Keratinocyte (primary cell): ENCODE measurements at regions not wholly inside any gene's neighbourhood (a gene's known extent, or its start where the extent isn't known, plus 50 kb on each side); places are given as distances from the start of the nearest gene placed in this dataset.

ENCODE experiments used
- DNase-seq: peaks from one replicate; pipeline ENCODE4 v3.0.0-alpha.2; 2011; ENCODE audit warnings: low read depth, missing footprints, low spot score
- FAIRE-seq: peaks from 2 replicates; lab custom pipeline; 2011; peaks lifted over from hg19 to GRCh38; lab: Jason Lieb, UNC
- H2AFZ ChIP-seq: 2 replicates; pipeline ENCODE4 v1.6.0; 2012; ENCODE audit warnings: low read length, control low read depth, inconsistent platforms; ENCODE audit not compliant: control insufficient read depth
- H3K27ac ChIP-seq: 2 replicates; pipeline ENCODE4 v1.5.1; 2011; ENCODE audit warnings: low read length; ENCODE audit not compliant: control insufficient read depth, insufficient read depth
- H3K27me3 ChIP-seq: 3 replicates; pipeline ENCODE4 v1.6.0; 2011; ENCODE audit warnings: low read length; ENCODE audit not compliant: control insufficient read depth, insufficient read depth; ENCODE audit errors: extremely low read depth
- H3K36me3 ChIP-seq, 2 experiments: 2 replicates in 1 of 2; 3 replicates in 1 of 2; pipeline ENCODE4 v1.5.1; 2011; ENCODE audit warnings: low read length in 2 of 2, mild to moderate bottlenecking in 1 of 2; ENCODE audit not compliant: control insufficient read depth in 2 of 2, insufficient read depth in 2 of 2; ENCODE audit errors: extremely low read depth in 1 of 2
- H3K4me1 ChIP-seq: 3 replicates; pipeline ENCODE4 v1.5.1; 2011; ENCODE audit warnings: low read length; ENCODE audit not compliant: control insufficient read depth, insufficient read depth; ENCODE audit errors: extremely low read depth
- H3K4me2 ChIP-seq: 3 replicates; pipeline ENCODE4 v1.6.0; 2011; ENCODE audit warnings: low read depth, low read length; ENCODE audit not compliant: control insufficient read depth, insufficient read depth; ENCODE audit errors: extremely low read depth
- H3K4me3 ChIP-seq, 3 experiments: fragments of 200-600 bp in 1 of 3; sonication (generic) in 1 of 3; 2 replicates in 2 of 3; 3 replicates in 1 of 3; pipeline ENCODE4 v1.5.1; 2011 to 2016; ENCODE audit warnings: low read length in 3 of 3, mild to moderate bottlenecking in 3 of 3, control low read depth in 2 of 3, inconsistent platforms in 1 of 3, low read depth in 1 of 3, mixed read lengths in 1 of 3, mixed run types in 1 of 3, moderate library complexity in 1 of 3; ENCODE audit not compliant: control insufficient read depth in 2 of 3, insufficient read depth in 2 of 3; ENCODE audit errors: extremely low read depth in 1 of 3
- H3K79me2 ChIP-seq: 2 replicates; pipeline ENCODE4 v1.6.0; 2012; ENCODE audit warnings: low read length; ENCODE audit not compliant: control insufficient read depth, insufficient read depth
- H3K9ac ChIP-seq: 3 replicates; pipeline ENCODE4 v1.6.0; 2011; ENCODE audit warnings: low read length; ENCODE audit not compliant: control insufficient read depth, insufficient read depth; ENCODE audit errors: extremely low read depth
- H3K9me1 ChIP-seq: 3 replicates; pipeline ENCODE4 v1.6.0; 2011; ENCODE audit warnings: low read length; ENCODE audit not compliant: control insufficient read depth, insufficient read depth; ENCODE audit errors: extremely low read depth
- H3K9me3 ChIP-seq: 2 replicates; pipeline ENCODE4 v1.5.1; 2012; ENCODE audit warnings: low read depth, low read length; ENCODE audit not compliant: control insufficient read depth
- H4K20me1 ChIP-seq: 3 replicates; pipeline ENCODE4 v1.6.0; 2011; ENCODE audit warnings: low read length; ENCODE audit not compliant: control insufficient read depth, insufficient read depth; ENCODE audit errors: extremely low read depth
- CTCF ChIP-seq, 3 experiments: IDR thresholded peaks in 1 of 3; conservative IDR thresholded peaks in 1 of 3; optimal IDR thresholded peaks in 1 of 3; 2 replicates in 2 of 3; 3 replicates in 1 of 3; pipeline versions ENCODE3 to v1.5.1; 2011; ENCODE audit warnings: low read length in 3 of 3, mild to moderate bottlenecking in 3 of 3, moderate library complexity in 2 of 3, control low read depth in 1 of 3, inconsistent platforms in 1 of 3; ENCODE audit not compliant: insufficient read depth in 2 of 3; ENCODE audit errors: extremely low read depth in 1 of 3
- EZH2 ChIP-seq: IDR thresholded peaks from one replicate; pipeline ENCODE4 v1.6.1; 2012; ENCODE audit warnings: inconsistent platforms, mild to moderate bottlenecking, low read length, moderate library complexity
- dilution Hi-C: fragments of 300-500 bp; cut with MboI; formaldehyde crosslinking; loops from one replicate; pipeline ENCODE4 v1.7.0; 2020; ENCODE audit warnings: low sequenced_read_pairs; ENCODE audit not compliant: extremely low pct_ligation_motif_present

- no peak overlapping the region for H3K4me2 ChIP-seq
- no peaks in the 10 kb centered on the region for H4K20me1 ChIP-seq
- no peaks in the 10 kb centered on the region for H3K4me1 ChIP-seq
- no peaks in the 10 kb centered on the region for H3K36me3 ChIP-seq
- no peak overlapping the region for H3K27ac ChIP-seq
- DNase-seq, result no peak
- no peak overlapping the region for H3K9ac ChIP-seq
- no peaks in the 10 kb centered on the region for H3K9me1 ChIP-seq
- TF ChIP-seq CTCF (optimal IDR thresholded peaks at IDR 0.05 in 1 of 3, IDR thresholded peaks at IDR 0.05 in 1 of 3, conservative IDR thresholded peaks at IDR 0.05 in 1 of 3; ENCODE audit: extremely low read depth in 1 of 3, insufficient read depth in 2 of 3, low read length in 3 of 3) (no peak), EZH2 (no peak)
- no peaks in the 10 kb centered on the region for H3K79me2 ChIP-seq
- dilution Hi-C loops, result no loop called here
- no peak overlapping the region for H3K4me3 ChIP-seq
- no peaks in the 10 kb centered on the region for H3K9me3 ChIP-seq
- no peak overlapping the region for H2AFZ ChIP-seq
- H3K27me3 ChIP-seq, result peaks cover 2% of the 10 kb centered on the region
- FAIRE-seq, result no peak
These were observed 78.9 kb downstream of the CPN2 start for GRCh38 chr3:194272221-194272620.

GRCh38 chr3:194272861-194273742 is 78.0 kb downstream of the CPN2 start:
- DNase-seq, result no peak

More at GRCh38 chr3:194272861-194273742, 78.0 kb downstream of the CPN2 start:
- H2AFZ ChIP-seq, result no peak overlapping the region
- no peaks in the 10 kb centered on the region for H4K20me1 ChIP-seq
- no peaks in the 10 kb centered on the region for H3K4me1 ChIP-seq
- peaks cover 6% of the 10 kb centered on the region for H3K27me3 ChIP-seq
- H3K9me3 ChIP-seq, result no peaks in the 10 kb centered on the region
- H3K4me2 ChIP-seq, result no peak overlapping the region
- no peaks in the 10 kb centered on the region for H3K36me3 ChIP-seq
- dilution Hi-C loops, result no loop called here
- H3K9me1 ChIP-seq, result no peaks in the 10 kb centered on the region
- no peak overlapping the region for H3K9ac ChIP-seq
- H3K27ac ChIP-seq, result no peak overlapping the region
- no peak for FAIRE-seq
- no peak overlapping the region for H3K4me3 ChIP-seq
- H3K79me2 ChIP-seq, result no peaks in the 10 kb centered on the region
- TF ChIP-seq CTCF (optimal IDR thresholded peaks at IDR 0.05 in 1 of 3, IDR thresholded peaks at IDR 0.05 in 1 of 3, conservative IDR thresholded peaks at IDR 0.05 in 1 of 3; ENCODE audit: extremely low read depth in 1 of 3, insufficient read depth in 2 of 3, low read length in 3 of 3) (no peak), EZH2 (no peak)
